Uterus (tissue), 2 donors: ENCODE measurements at regions not wholly inside any gene's neighbourhood (a gene's known extent, or its start where the extent isn't known, plus 50 kb on each side); places are given as distances from the start of the nearest gene placed in this dataset.

Experiments
- POLR2A ChIP-seq, 2 donors: fragments of 450-650 bp; IDR thresholded peaks; one replicate each; pipeline ENCODE4 v1.6.1; 2016; ENCODE audit warnings: antibody characterized with exemption in 2 of 2, mild to moderate bottlenecking in 1 of 2, moderate library complexity in 1 of 2
- TF ChIP-seq, protein P1 (sequence below), 4 experiments: fragments of 200-600 bp in 2 of 4; fragments of 450-650 bp in 2 of 4; sonication (generic) in 2 of 4; IDR thresholded peaks; one replicate each; pipeline ENCODE4 v1.5.1; 2016 to 2019; ENCODE audit warnings: antibody characterized with exemption in 4 of 4, mild to moderate bottlenecking in 2 of 4, moderate library complexity in 1 of 4

GRCh38 chr7:3102159-3102558 is 58.5 kb upstream of the CARD11 start:
- no peak for TF ChIP-seq POLR2A (IDR thresholded peaks at IDR 0.05)
- TF ChIP-seq, protein P1, sequence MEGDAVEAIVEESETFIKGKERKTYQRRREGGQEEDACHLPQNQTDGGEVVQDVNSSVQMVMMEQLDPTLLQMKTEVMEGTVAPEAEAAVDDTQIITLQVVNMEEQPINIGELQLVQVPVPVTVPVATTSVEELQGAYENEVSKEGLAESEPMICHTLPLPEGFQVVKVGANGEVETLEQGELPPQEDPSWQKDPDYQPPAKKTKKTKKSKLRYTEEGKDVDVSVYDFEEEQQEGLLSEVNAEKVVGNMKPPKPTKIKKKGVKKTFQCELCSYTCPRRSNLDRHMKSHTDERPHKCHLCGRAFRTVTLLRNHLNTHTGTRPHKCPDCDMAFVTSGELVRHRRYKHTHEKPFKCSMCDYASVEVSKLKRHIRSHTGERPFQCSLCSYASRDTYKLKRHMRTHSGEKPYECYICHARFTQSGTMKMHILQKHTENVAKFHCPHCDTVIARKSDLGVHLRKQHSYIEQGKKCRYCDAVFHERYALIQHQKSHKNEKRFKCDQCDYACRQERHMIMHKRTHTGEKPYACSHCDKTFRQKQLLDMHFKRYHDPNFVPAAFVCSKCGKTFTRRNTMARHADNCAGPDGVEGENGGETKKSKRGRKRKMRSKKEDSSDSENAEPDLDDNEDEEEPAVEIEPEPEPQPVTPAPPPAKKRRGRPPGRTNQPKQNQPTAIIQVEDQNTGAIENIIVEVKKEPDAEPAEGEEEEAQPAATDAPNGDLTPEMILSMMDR (IDR thresholded peaks at IDR 0.05): no peak
